ENCODE measurements at regions not wholly inside any gene's neighbourhood (a gene's known extent, or its start where the extent isn't known, plus 50 kb on each side); places are given as distances from the start of the nearest gene placed in this dataset.

DNA sequence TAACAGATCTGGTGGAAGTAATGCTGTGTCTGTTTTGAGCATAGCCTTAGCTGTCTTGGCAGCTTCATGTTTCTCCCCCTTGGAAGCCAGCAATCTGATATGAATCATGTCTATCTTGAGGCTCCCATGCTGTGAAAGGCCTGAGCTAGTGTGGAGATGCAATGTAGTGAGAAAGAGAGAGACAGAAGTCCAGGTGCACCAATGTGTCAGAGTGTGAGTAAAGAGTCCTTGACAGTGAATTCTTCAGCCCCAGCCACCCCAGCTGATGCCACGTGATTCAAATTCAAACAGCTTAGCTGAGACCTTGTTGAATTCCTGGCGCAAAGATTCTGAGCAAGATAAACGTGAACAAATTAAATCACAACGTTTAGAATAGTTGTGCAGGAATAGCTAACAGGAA is 704.2 kb downstream of the EDEM1 start:
- H4K20me1 ChIP-seq (ENCODE audit: insufficient read depth), result no peaks in the 10 kb centered on the region
- H3K9ac ChIP-seq (ENCODE audit: low read length), result no peak overlapping the region
- no peak overlapping the region for H2AFZ ChIP-seq (ENCODE audit: low read depth, low read length)
- H3K27me3 ChIP-seq (ENCODE audit: insufficient read depth, low read depth, low read length), result no peaks in the 10 kb centered on the region
- no peak for TF ChIP-seq RAD21 (conservative IDR thresholded peaks at IDR 0.05)
- TF ChIP-seq POLR2AphosphoS5 (IDR thresholded peaks at IDR 0.05), result peak; percentile 17
- TF ChIP-seq EP300 (conservative IDR thresholded peaks at IDR 0.05; ENCODE audit: poor library complexity, severe bottlenecking), result no peak
- TF ChIP-seq, protein P1, sequence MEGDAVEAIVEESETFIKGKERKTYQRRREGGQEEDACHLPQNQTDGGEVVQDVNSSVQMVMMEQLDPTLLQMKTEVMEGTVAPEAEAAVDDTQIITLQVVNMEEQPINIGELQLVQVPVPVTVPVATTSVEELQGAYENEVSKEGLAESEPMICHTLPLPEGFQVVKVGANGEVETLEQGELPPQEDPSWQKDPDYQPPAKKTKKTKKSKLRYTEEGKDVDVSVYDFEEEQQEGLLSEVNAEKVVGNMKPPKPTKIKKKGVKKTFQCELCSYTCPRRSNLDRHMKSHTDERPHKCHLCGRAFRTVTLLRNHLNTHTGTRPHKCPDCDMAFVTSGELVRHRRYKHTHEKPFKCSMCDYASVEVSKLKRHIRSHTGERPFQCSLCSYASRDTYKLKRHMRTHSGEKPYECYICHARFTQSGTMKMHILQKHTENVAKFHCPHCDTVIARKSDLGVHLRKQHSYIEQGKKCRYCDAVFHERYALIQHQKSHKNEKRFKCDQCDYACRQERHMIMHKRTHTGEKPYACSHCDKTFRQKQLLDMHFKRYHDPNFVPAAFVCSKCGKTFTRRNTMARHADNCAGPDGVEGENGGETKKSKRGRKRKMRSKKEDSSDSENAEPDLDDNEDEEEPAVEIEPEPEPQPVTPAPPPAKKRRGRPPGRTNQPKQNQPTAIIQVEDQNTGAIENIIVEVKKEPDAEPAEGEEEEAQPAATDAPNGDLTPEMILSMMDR (IDR thresholded peaks at IDR 0.05; ENCODE audit: poor library complexity, severe bottlenecking), result no peak
- TF ChIP-seq EZH2 (IDR thresholded peaks at IDR 0.05; ENCODE audit: borderline replicate concordance, insufficient read depth, low read length, poor library complexity, severe bottlenecking), result no peak
- H3K4me2 ChIP-seq (ENCODE audit: low read length), result no peak overlapping the region
- H3K79me2 ChIP-seq (replicated peaks; ENCODE audit: insufficient read depth, low read length), result no peaks in the 10 kb centered on the region
- H3K36me3 ChIP-seq (ENCODE audit: insufficient read depth, low read length), result no peaks in the 10 kb centered on the region
- no peaks in the 10 kb centered on the region for H3K9me2 ChIP-seq (ENCODE audit: insufficient read depth, low read length)
- no peak overlapping the region for H3K27ac ChIP-seq (ENCODE audit: low read length)
- H3F3A ChIP-seq (ENCODE audit: insufficient read depth, low read length, poor library complexity, severe bottlenecking), result no peaks in the 10 kb centered on the region
- no peak overlapping the region for H3K4me3 ChIP-seq (ENCODE audit: low read length)
- no peaks in the 10 kb centered on the region for H3K9me3 ChIP-seq (ENCODE audit: low read length)

DNA sequence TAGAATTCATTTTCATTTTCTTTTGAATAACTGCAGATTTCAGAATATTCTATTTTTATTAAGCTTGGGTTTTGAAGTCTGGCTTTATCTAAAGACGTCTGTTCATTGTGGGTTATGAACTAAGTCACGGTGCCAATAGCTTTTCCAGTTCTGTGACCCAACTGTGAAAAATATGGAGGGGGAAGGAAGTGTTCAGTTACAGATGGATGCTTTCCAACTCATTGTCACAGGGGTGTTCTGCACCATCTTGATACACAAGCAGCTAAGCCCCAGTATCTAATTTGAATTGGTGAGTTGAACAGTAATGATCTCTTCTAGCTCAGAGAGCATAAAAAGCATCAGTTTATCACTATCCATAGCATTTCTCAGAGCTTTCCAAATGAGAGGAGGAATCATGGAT is 710.6 kb downstream of the EDEM1 start:
- no peaks in the 10 kb centered on the region for H3K27me3 ChIP-seq (ENCODE audit: insufficient read depth, low read depth, low read length)
- no peaks in the 10 kb centered on the region for H3K79me2 ChIP-seq (replicated peaks; ENCODE audit: insufficient read depth, low read length)

More for the DNA sequence above, 710.6 kb downstream of the EDEM1 start:
- Histone ChIP-seq H3F3A (ENCODE audit: insufficient read depth, low read length, poor library complexity, severe bottlenecking) (no peaks in the 10 kb centered on the region), H3K9ac (ENCODE audit: low read length) (no peak overlapping the region), H2AFZ (ENCODE audit: low read depth, low read length) (no peak overlapping the region), H3K4me3 (ENCODE audit: low read length) (no peak overlapping the region), H4K20me1 (ENCODE audit: insufficient read depth) (no peaks in the 10 kb centered on the region), H3K36me3 (ENCODE audit: insufficient read depth, low read length) (no peaks in the 10 kb centered on the region), H3K9me3 (ENCODE audit: low read length) (no peaks in the 10 kb centered on the region), H3K9me2 (ENCODE audit: insufficient read depth, low read length) (no peaks in the 10 kb centered on the region), H3K27ac (ENCODE audit: low read length) (no peak overlapping the region), H3K4me2 (ENCODE audit: low read length) (no peak overlapping the region)
- TF ChIP-seq, protein P2, sequence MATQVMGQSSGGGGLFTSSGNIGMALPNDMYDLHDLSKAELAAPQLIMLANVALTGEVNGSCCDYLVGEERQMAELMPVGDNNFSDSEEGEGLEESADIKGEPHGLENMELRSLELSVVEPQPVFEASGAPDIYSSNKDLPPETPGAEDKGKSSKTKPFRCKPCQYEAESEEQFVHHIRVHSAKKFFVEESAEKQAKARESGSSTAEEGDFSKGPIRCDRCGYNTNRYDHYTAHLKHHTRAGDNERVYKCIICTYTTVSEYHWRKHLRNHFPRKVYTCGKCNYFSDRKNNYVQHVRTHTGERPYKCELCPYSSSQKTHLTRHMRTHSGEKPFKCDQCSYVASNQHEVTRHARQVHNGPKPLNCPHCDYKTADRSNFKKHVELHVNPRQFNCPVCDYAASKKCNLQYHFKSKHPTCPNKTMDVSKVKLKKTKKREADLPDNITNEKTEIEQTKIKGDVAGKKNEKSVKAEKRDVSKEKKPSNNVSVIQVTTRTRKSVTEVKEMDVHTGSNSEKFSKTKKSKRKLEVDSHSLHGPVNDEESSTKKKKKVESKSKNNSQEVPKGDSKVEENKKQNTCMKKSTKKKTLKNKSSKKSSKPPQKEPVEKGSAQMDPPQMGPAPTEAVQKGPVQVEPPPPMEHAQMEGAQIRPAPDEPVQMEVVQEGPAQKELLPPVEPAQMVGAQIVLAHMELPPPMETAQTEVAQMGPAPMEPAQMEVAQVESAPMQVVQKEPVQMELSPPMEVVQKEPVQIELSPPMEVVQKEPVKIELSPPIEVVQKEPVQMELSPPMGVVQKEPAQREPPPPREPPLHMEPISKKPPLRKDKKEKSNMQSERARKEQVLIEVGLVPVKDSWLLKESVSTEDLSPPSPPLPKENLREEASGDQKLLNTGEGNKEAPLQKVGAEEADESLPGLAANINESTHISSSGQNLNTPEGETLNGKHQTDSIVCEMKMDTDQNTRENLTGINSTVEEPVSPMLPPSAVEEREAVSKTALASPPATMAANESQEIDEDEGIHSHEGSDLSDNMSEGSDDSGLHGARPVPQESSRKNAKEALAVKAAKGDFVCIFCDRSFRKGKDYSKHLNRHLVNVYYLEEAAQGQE (IDR thresholded peaks at IDR 0.05; ENCODE audit: borderline replicate concordance), result peak; percentile 78
- no peak for TF ChIP-seq SMC3 (conservative IDR thresholded peaks at IDR 0.05; ENCODE audit: poor library complexity)
- TF ChIP-seq, protein P1 (IDR thresholded peaks at IDR 0.05; ENCODE audit: poor library complexity, severe bottlenecking), result no peak
- no peak for TF ChIP-seq TAF1 (IDR thresholded peaks at IDR 0.05; ENCODE audit: low read depth)
- TF ChIP-seq MXI1 (conservative IDR thresholded peaks at IDR 0.05; ENCODE audit: poor library complexity, severe bottlenecking), result no peak
- TF ChIP-seq EZH2 (IDR thresholded peaks at IDR 0.05; ENCODE audit: borderline replicate concordance, insufficient read depth, low read length, poor library complexity, severe bottlenecking), result no peak
- no peak for TF ChIP-seq EP300 (conservative IDR thresholded peaks at IDR 0.05; ENCODE audit: poor library complexity, severe bottlenecking)
